Stimulated activated CD4-positive, alpha-beta T cell treated with anti-CD3 and anti-CD28 coated beads, Interleukin-2, amount 100 ng/mL, for 48 hours (primary cell): ENCODE measurements at regions not wholly inside any gene's neighbourhood (a gene's known extent, or its start where the extent isn't known, plus 50 kb on each side); places are given as distances from the start of the nearest gene placed in this dataset.

ENCODE experiments used
- DNase-seq, 2 donors: peaks; one replicate each; pipeline ENCODE4 v3.0.0-alpha.2; 2020

- DNase-seq, result no peak
These were observed 611.1 kb downstream of the SOX6 start for GRCh38 chr11:15745266-15745665.

DNA sequence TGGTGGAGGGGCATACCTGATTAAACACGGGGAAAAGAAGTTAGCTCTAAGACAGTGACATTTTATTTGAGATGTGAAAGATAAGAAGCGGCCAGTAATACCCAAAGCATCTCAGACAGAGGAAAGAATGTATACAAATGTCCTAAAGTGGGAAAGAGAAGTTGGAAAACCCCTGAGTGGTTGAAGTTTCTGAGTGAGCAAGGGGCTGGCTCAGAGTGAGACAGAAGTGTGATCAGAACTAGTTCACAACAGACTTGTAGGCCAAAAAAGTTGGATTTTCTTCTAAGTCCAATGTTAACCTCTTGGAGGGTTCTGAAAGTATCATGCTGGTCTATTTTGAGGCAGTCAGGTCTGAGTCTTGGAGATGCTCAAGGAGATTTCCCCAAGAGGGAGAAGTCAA lies 608.7 kb downstream of the SOX6 start:
- no peak for DNase-seq

GRCh38 chr11:15748132-15748531 lies 608.2 kb downstream of the SOX6 start:
- no peak for DNase-seq

GRCh38 chr11:15748741-15749140 lies 607.6 kb downstream of the SOX6 start:
- DNase-seq, result no peak

DNA sequence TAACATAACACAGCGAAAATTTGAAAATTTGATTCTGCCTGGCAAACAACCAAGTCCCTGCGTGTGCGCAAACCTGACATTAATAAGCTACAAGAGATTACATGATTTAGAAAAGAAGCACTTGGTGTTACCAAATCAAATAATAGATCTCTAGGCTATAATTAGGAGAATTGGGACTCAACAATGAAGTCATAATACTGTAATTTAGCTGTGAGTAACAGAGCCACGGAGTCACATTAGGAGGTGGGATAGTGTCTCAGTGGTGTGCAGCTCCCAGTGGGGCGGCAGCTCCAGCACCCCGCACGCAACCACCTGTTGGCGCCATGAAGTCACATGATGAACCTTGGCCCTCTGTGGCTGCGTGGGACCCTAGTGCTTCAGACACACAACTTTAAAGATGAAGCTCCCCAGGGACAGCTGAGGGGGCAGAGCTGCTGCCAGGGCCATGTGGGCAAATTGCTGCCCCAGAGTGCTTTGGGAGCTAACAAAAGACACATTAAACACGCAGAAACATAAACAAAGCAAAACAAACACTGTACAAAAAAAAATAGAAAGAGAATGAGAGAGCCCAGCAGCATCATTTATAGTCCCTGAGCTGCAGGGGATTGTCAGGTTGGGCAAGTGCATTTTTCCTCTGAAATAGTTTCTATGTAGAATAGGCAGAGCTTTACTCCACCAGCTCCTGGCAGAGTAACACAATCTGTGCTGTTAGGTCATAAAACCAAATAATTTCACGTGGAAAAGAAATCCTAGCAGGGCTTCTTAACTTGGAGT lies 605.6 kb downstream of the SOX6 start:
- DNase-seq, result no peak

GRCh38 chr11:15754221-15754620 lies 602.1 kb downstream of the SOX6 start:
- no peak for DNase-seq

DNA sequence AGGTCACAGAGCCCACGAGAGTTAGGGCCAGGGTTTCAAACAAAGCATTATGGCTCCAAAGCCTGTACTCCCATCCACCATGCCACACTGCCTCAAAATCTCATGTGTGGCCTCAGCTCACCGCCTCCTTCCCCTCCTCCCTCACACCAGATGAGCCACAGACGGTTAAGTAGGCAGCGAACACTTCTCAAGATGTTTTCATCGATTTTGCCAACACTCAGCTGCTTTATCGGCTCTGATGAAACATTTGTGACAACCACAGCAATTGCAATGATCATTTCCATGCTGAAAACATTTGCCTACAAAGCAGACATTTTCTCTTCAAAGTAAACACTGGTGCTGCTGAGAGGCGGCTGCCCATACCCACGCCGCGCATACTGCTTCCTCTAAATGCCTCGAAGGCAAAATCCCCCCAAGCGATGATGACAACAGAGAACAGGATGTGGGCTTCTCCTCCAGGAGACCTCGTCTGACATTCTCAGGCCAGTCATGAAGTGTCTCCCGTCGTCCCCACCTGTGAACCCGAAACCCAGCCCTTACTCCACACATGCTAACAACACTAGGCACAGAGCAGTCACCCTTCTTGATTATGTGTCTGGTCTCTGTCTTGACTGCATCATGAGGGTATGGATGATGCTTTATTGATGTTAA lies 599.2 kb downstream of the SOX6 start:
- no peak for DNase-seq

DNA sequence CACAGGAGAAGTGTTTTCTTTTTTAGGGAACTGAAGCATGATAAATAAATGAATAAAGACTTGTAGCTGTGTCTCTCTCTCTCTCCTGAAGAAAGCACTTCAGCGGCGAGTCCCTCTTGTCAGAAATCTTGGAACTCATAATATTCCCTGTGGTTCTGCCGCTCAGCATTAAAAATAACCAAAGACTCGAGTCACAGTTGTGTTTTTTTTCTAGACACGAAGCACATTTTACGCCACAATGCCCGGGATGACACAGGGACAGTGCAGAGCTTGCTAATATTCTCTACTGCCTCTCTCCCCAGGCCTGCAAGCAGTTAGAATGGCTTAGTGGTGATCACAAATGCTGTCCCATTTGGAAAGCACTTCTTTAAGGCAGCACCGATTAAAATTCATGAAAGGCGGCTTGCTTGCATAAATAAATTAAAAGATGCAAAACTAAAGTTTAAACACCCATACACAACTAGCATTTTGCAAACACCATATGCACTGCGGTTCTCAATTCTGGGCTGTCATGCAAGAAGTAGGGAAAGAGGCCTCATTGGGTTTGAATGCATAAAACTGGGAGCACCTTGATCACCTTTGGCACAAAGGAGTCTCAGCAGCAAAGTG lies 597.4 kb downstream of the SOX6 start:
- no peak for DNase-seq

- DNase-seq, result no peak
These were observed 595.1 kb downstream of the SOX6 start for GRCh38 chr11:15761235-15761634.

DNA sequence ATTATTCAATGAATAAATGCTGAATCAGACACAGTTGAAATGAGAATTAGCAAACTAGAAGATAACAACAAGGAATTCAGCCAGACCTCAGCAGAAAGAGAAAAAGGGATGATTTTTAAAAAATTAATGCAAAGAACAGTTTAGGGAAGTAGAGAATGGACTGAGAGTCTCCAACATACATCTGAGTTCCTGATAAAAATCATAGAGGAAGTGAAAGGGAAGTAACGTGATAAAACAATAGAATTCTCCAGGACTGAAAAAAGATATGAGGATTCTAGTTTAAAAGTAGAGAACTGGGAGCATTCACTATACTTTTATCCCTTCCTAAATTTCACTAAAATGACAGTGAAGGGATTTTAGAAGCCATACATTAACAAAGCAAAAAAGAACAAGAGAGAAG lies 592.0 kb downstream of the SOX6 start:
- no peak for DNase-seq

DNA sequence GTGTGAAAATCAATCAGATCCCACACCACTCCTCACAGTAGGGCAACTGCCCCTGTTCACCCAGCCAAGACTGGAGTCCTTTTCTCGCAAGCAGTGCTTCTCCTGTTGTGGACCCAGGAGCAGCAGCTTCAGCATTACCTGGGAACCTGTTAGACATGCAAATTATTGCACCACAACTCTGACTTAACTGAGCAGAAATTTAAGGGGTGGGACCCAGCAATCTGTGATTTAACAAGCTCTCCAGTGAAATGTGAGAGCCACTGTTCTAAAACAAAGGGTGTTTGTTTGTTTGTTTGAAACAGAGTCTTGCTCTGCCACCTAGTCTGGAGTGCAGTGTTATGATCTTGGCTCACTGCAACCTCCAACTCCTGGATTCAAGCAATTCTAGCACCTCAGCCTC lies 591.4 kb downstream of the SOX6 start:
- DNase-seq, result no peak

GRCh38 chr11:15765530-15765929 lies 590.8 kb downstream of the SOX6 start:
- DNase-seq, result no peak

- no peak for DNase-seq
These were observed 588.0 kb downstream of the SOX6 start for GRCh38 chr11:15768321-15768720.

DNA sequence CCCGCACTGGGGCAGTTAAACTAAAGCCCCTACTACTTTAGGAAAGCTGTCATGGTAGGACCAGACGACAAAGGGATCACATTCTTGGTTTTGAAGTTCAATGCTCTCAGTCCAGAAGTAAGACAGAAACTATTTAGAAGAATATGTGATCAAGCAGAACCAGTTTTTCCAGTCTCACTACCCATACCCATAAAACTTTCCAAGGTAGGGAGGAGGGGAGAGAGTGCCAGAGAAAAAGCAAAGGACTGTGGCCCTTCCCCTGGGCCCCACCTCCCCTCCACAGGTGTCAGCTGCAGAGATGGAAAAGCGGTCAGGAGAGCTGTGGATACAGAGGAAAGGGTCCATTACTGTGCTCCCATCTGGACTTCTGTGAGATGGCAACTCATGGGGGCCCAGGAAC lies 587.1 kb downstream of the SOX6 start:
- no peak for DNase-seq

- DNase-seq, result peak; percentile 21 to 27
These were observed 585.4 kb downstream of the SOX6 start for GRCh38 chr11:15770798-15771414.

DNA sequence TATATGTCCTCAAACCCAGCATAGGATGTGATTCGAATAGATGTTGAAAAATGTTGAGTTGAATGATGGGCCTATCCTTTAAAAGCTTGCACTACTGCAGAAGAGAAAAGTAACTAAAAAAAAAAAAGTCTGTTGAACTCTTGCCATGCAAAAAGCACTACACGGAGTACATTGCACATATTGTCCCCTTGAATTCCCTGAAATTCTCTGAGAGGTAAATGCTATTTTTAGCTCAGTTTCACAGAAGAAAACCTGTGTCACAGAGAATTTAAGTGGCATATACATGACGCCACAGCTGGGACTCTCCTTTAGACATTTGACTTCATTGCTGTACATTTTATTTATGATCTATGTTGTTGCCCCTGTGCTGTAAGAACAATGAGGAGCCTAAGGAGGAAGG lies 583.8 kb downstream of the SOX6 start:
- DNase-seq, result no peak

DNA sequence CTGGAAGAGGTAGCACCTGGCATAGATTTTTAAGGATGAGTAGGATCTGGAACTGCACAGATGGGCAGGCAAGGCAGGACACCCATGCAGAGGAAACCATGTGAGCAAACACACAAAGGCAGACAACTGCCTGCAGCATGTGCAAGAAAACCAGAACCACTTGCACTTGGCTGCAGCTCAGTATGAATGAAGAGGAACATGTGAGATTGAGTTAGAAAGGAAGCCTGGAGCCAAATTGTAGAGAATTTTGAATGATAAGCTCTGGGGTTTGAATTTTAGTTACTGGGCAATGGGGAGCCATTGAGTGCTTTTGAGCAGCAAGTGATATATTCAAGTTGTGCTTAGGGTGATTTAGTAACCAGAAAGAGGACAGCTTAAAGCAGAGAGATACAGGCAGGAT lies 583.4 kb downstream of the SOX6 start:
- no peak for DNase-seq

- no peak for DNase-seq
These were observed 582.6 kb downstream of the SOX6 start for GRCh38 chr11:15773476-15774387.

DNA sequence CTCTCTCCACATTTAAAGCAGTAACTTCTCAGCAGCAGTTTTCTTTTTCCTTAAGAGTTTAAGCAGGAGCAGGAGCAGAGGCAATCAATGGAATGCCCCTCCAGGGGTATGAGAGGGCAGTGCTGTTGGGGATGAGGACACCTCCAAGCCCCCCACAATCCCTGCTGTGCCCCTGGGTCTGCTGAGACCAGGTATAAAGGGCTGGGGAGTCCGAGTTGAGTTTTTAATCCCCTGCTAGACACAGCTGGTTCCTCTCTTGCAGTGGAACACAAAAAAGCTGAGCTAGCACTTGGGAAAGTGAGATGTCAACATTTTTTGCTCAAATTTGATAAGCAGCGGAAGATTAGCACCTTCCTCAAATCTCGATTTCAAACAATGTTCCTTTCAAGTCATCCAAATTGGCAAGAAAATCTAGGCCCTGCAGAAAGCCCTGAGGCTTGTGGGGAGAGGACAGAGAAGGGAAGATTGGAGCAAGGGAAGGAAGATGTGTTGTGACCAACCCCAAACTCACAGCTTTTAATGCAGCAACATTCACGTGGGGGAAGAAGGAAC lies 581.9 kb downstream of the SOX6 start:
- DNase-seq, result no peak

GRCh38 chr11:15775015-15775541 lies 581.3 kb downstream of the SOX6 start:
- no peak for DNase-seq

- DNase-seq, result no peak
These were observed 580.5 kb downstream of the SOX6 start for GRCh38 chr11:15775797-15776196.

GRCh38 chr11:15776366-15776765 lies 580.0 kb downstream of the SOX6 start:
- DNase-seq, result no peak
